Panc1 (cell line): ENCODE measurements at regions not wholly inside any gene's neighbourhood (a gene's known extent, or its start where the extent isn't known, plus 50 kb on each side); places are given as distances from the start of the nearest gene placed in this dataset.

Experiments
- CTCF ChIP-seq: fragments of 450-650 bp; IDR thresholded peaks from 2 replicates; pipeline ENCODE4 v1.5.1; 2017; ENCODE audit warnings: mild to moderate bottlenecking
- POLR2AphosphoS5 ChIP-seq: IDR thresholded peaks from 2 replicates; pipeline ENCODE4 v1.6.1; 2012; ENCODE audit warnings: mild to moderate bottlenecking, low read depth, low read length, moderate library complexity
- REST ChIP-seq, 2 experiments: IDR thresholded peaks; 2 replicates each; pipeline ENCODE4 v1.6.1; 2011 to 2012; ENCODE audit warnings: low read depth in 2 of 2, control low read depth in 1 of 2, low read length in 1 of 2, mild to moderate bottlenecking in 1 of 2, moderate library complexity in 1 of 2; ENCODE audit not compliant: insufficient read depth in 1 of 2
- TCF7L2 ChIP-seq: IDR thresholded peaks from 2 replicates; pipeline ENCODE4 v1.6.1; 2011; ENCODE audit warnings: mild to moderate bottlenecking, low read depth, low read length, inconsistent platforms

- no peak for TF ChIP-seq CTCF
- no peak for TF ChIP-seq POLR2AphosphoS5
- no peak for TF ChIP-seq TCF7L2
- TF ChIP-seq REST (IDR thresholded peaks at IDR 0.05; ENCODE audit: insufficient read depth in 1 of 2, low read depth in 2 of 2, low read length in 1 of 2) = no peak
Observed at GRCh38 chr3:30963223-30963722, 68.8 kb upstream of the GADL1 start.
